ENCODE measurements at regions not wholly inside any gene's neighbourhood (a gene's known extent, or its start where the extent isn't known, plus 50 kb on each side); places are given as distances from the start of the nearest gene placed in this dataset.

DNA sequence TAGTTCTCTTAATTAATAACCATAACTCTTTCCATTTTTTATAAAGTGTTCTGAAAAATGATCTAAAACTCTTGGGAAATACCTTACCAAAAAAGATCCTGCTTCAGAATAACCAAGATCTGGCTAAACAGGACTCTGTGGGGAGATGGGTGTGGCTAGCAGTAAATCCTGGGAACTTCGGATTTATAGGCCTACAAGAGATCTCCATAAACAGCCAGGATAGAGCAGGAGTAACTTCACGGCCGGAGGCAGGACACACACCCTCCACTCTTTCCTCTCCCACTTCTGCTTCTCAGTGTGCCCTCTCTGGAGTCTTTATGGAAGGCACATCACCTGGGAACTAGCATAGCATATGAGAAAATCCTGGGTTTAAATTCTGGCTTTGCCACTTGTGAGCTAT is 309.4 kb upstream of the SOX2 start:
- H3K4me3 Mint-ChIP-seq: no peak overlapping the region
- no peak overlapping the region for H3K27ac Mint-ChIP-seq
- DNase-seq: no peak
- H3K27me3 Mint-ChIP-seq: no peaks in the 10 kb centered on the region
- H3K36me3 Mint-ChIP-seq (ENCODE audit: low read depth): no peaks in the 10 kb centered on the region
- H3K9me3 Mint-ChIP-seq: peaks cover 14% of the 10 kb centered on the region
- H3K4me1 Mint-ChIP-seq (ENCODE audit: low read depth): no peaks in the 10 kb centered on the region

DNA sequence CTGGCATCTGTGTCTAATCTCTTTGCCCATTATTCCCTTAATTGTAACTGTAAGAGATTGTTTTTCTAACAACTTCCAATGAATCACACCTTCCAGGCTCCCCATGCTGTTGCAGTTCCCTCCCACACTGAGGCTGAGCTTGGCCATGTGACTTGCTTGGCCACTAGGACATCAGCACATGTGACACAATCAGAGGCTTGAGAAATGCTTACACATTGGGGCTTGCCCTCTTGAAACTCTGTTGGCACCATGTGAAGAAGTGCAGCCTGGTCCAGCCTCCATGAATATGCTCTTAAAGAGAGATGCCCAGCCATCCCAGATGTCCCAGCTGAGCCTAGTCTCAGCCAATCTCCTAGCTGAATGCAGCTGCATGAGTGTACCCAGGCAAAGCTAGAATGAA is 326.8 kb upstream of the SOX2 start:
- Mint-ChIP-seq H3K36me3 (ENCODE audit: low read depth) (no peaks in the 10 kb centered on the region), H3K9me3 (peaks cover 19% of the 10 kb centered on the region), H3K27ac (no peak overlapping the region), H3K27me3 (no peaks in the 10 kb centered on the region), H3K4me3 (no peak overlapping the region), H3K4me1 (ENCODE audit: low read depth) (no peaks in the 10 kb centered on the region)
- DNase-seq: no peak

DNA sequence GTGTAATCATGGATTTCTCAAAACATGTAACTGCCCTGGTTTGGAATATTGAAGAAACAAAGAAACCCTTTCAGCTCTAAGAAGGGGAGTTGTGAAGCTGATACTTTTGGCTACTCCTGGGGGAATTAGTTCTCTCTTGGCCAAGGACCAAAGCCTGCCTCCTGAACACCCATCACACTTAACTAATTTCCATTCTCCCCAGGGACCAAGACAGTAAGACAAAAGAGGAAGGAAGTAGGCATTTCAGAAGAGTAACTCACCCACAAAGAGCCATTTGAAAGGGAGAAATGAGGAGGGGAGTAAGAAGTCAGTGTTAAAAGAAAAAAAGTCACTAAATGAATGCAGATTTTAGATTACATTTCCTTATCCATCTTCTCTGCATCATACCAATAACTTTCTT is 328.0 kb upstream of the SOX2 start:
- Mint-ChIP-seq H3K4me1 (ENCODE audit: low read depth) (no peaks in the 10 kb centered on the region), H3K36me3 (ENCODE audit: low read depth) (no peaks in the 10 kb centered on the region), H3K27ac (no peak overlapping the region), H3K4me3 (no peak overlapping the region), H3K27me3 (no peaks in the 10 kb centered on the region), H3K9me3 (peaks cover 21% of the 10 kb centered on the region)
- no peak for DNase-seq

DNA sequence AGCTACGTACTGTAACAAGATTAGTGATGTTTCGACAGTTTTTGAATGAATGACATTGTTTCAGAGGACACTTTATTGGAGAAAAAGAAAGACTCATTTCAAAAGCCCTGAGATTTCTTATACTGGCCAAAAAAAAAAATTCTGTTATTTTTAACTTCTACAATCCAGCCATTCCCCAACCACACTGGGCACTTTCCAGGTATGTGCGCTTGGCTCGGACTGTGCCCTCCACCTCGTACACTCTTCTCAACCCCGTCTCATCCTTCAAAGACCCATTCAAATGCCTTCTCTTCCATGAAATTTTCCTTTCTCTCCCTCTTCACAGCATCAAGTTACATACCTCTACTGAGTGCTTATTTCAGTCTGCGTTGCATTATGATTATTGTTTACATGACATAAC is 328.5 kb upstream of the SOX2 start:
- DNase-seq: no peak

DNA sequence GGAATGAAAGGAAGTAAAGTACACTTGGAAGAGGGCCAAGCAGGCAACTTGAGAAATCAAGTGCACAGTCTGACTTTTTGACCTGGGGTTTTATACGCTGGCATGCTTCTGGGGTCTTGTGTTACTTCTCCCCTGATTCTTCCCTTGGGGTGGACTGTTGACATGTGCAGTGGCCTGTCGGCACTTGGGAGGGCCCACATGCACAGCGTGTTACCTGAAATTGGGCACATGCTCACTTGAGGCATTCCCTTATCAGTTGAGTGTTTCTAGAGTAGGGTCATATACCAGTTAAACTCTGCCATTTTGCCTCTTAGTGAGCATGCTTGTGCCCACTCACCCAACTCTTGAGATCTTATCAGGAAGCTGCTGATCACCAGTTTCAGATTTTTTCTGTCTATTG is 329.1 kb upstream of the SOX2 start:
- H3K36me3 Mint-ChIP-seq (ENCODE audit: low read depth): no peaks in the 10 kb centered on the region
- H3K27me3 Mint-ChIP-seq: no peaks in the 10 kb centered on the region

More for the DNA sequence above, 328.5 kb upstream of the SOX2 start:
- Mint-ChIP-seq H3K27me3 (no peaks in the 10 kb centered on the region), H3K4me3 (no peak overlapping the region), H3K36me3 (ENCODE audit: low read depth) (no peaks in the 10 kb centered on the region), H3K9me3 (peaks cover 20% of the 10 kb centered on the region), H3K4me1 (ENCODE audit: low read depth) (no peaks in the 10 kb centered on the region), H3K27ac (no peak overlapping the region)

DNA sequence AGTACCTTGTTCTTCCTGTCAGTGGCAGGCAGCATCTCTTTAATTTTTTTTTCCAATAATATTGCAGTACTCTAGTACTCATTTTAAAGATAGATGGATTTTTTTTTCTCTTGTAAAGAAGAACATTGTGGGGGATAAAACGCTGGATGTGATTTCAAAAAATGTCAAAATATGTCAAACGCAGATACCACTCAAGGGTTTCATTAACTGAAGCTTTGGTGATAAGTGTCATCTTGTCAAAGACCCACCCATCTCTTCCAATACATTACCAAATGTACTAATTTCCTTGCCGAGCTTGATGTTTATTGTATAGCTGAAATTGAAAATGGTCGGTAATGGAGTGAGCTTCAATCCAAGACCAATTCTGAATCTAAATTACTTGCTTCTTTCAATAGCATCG is 332.4 kb upstream of the SOX2 start:
- H3K27me3 Mint-ChIP-seq: no peaks in the 10 kb centered on the region
- H3K4me1 Mint-ChIP-seq (ENCODE audit: low read depth): no peaks in the 10 kb centered on the region
- H3K36me3 Mint-ChIP-seq (ENCODE audit: low read depth): no peaks in the 10 kb centered on the region
- no peak for DNase-seq
- H3K27ac Mint-ChIP-seq: no peak overlapping the region
- no peak overlapping the region for H3K4me3 Mint-ChIP-seq
- peaks cover 8% of the 10 kb centered on the region for H3K9me3 Mint-ChIP-seq

More for the DNA sequence above, 329.1 kb upstream of the SOX2 start:
- Mint-ChIP-seq H3K9me3 (peaks cover 18% of the 10 kb centered on the region), H3K4me3 (no peak overlapping the region), H3K27ac (no peak overlapping the region), H3K4me1 (ENCODE audit: low read depth) (no peaks in the 10 kb centered on the region)
- DNase-seq: no peak

DNA sequence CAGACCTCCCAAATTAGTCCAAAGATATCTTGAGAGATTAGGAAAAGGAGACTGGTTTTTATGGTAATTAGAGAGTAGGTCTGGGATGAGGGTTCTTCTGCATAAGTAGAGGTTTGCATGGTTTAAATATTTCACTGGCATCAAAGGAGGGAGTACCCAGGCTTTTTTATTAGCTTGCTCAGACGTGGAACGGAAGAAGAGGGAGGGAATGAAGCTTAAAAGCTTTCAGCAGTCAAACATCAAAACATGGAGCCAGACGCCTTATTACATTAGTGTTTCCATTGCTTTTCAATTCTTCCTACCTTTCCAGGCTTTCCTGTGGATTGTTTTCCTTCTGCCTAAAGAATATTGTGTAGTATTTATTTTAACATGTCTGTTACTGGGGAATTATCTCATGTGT is 342.1 kb upstream of the SOX2 start:
- no peaks in the 10 kb centered on the region for H3K27me3 Mint-ChIP-seq
- H3K27ac Mint-ChIP-seq: no peak overlapping the region
- H3K9me3 Mint-ChIP-seq: peaks cover 5% of the 10 kb centered on the region
- no peaks in the 10 kb centered on the region for H3K36me3 Mint-ChIP-seq (ENCODE audit: low read depth)
- no peak for DNase-seq
- H3K4me3 Mint-ChIP-seq: no peak overlapping the region
- no peaks in the 10 kb centered on the region for H3K4me1 Mint-ChIP-seq (ENCODE audit: low read depth)

DNA sequence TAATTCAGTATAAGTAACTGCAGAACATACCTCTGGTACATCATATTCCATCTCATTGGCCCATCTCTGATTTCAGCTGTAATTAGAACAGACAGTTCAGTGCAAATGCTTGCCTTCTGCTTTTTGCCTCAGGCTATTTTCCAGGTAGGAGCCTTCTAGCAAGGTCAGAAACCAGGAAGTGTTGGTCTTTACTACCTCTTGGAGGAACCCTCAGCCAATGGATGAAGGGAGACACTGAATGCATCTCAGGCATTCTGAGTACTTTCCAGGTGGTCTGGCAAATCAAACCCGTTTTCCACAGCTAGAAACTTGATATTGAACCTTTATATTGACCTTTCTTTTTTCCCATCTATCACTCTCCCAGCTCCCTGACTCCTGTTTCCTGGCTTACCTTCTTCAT is 348.5 kb upstream of the SOX2 start:
- Mint-ChIP-seq H3K36me3 (ENCODE audit: low read depth) (no peaks in the 10 kb centered on the region), H3K27ac (no peak overlapping the region), H3K27me3 (no peaks in the 10 kb centered on the region), H3K4me3 (no peak overlapping the region), H3K4me1 (ENCODE audit: low read depth) (no peaks in the 10 kb centered on the region), H3K9me3 (peaks cover 5% of the 10 kb centered on the region)
- no peak for DNase-seq

DNA sequence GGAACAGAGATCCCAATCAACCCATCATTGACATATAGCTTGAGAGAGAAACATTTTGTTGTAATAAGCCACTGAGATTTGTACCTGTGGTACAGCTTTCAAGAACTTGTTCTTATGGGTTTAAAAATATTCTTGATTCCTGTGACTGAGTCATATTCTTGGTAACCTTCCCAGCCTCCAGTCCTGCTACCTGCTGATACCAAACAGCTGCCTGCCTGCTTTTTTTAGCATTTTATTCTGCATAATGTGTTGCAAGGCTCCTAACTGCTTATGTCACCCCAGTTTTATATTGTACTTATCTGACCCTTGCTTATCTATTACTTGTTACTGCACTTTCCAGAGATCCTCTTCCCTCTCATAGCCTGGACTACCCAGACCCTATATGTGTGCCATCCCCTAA is 349.3 kb upstream of the SOX2 start:
- H3K36me3 Mint-ChIP-seq (ENCODE audit: low read depth): no peaks in the 10 kb centered on the region
- H3K4me1 Mint-ChIP-seq (ENCODE audit: low read depth): no peaks in the 10 kb centered on the region

DNA sequence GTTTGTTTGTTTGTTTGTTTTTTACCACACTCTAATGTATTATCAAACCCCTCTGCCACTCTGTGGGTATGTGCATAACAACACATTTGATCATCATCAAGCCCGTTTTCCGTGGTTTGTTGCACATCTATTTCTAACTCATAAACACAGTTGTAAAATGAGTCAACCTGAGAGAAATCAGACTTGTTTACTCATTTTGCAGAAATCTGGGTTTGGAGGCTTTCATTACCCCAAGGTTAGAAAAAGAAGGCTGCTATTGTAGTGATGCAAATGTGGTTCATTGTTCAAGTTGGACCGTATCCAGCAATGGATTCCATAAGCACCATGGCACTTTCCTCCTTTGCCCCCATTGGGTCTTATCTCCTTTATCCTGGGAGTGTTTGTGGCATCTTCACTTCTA is 353.2 kb upstream of the SOX2 start:
- Mint-ChIP-seq H3K4me3 (no peak overlapping the region), H3K9me3 (peaks cover 6% of the 10 kb centered on the region), H3K36me3 (ENCODE audit: low read depth) (no peaks in the 10 kb centered on the region), H3K4me1 (ENCODE audit: low read depth) (no peaks in the 10 kb centered on the region), H3K27me3 (no peaks in the 10 kb centered on the region), H3K27ac (no peak overlapping the region)
- DNase-seq: no peak

More for the DNA sequence above, 349.3 kb upstream of the SOX2 start:
- no peak overlapping the region for H3K27ac Mint-ChIP-seq
- DNase-seq: no peak
- peaks cover 5% of the 10 kb centered on the region for H3K9me3 Mint-ChIP-seq
- H3K27me3 Mint-ChIP-seq: no peaks in the 10 kb centered on the region
- H3K4me3 Mint-ChIP-seq: no peak overlapping the region

DNA sequence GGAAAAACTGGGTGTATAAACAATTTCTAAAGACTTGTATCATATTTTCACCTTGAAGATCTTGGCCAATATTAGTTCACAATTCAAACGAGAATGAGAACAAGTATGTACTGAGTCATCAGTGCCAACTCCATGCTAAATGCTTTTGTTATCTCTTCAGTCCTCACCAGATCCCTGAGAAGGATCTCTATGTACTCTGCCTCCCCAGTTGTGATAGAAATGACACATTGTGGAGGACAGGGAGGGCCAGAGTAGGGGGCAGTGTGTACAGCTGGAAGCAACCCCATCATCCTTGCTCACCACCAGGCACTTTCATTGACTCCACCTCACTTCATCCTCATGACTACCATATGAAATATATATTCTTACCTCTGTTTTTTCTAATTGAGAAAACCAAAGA is 353.7 kb upstream of the SOX2 start:
- no peak overlapping the region for H3K4me3 Mint-ChIP-seq
- no peaks in the 10 kb centered on the region for H3K4me1 Mint-ChIP-seq (ENCODE audit: low read depth)
- no peak overlapping the region for H3K27ac Mint-ChIP-seq
- peaks cover 6% of the 10 kb centered on the region for H3K9me3 Mint-ChIP-seq
- DNase-seq: no peak
- no peaks in the 10 kb centered on the region for H3K27me3 Mint-ChIP-seq
- no peaks in the 10 kb centered on the region for H3K36me3 Mint-ChIP-seq (ENCODE audit: low read depth)

DNA sequence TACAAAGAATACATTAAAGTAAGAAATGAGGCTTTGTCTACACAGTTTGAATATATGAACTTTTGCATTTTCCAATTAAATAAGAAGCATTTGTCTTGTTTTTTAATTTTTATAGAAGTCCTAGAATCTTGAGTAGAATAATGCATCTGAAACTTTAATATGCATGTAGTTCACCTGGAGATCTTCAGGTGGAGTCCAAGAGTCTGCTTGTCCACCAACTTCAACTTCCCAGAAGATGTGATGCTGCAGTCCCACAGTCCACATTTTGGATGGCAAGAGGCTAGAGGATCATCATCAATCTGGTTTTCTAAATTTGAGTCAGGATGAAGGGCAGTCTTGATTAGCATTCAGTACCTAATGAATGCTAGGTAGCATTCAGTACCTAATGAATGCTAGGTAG is 357.6 kb upstream of the SOX2 start:
- no peaks in the 10 kb centered on the region for H3K27me3 Mint-ChIP-seq
- DNase-seq: no peak
- no peaks in the 10 kb centered on the region for H3K4me1 Mint-ChIP-seq (ENCODE audit: low read depth)
- H3K36me3 Mint-ChIP-seq (ENCODE audit: low read depth): no peaks in the 10 kb centered on the region
- H3K27ac Mint-ChIP-seq: no peak overlapping the region
- H3K4me3 Mint-ChIP-seq: no peak overlapping the region
- peaks cover 2% of the 10 kb centered on the region for H3K9me3 Mint-ChIP-seq

DNA sequence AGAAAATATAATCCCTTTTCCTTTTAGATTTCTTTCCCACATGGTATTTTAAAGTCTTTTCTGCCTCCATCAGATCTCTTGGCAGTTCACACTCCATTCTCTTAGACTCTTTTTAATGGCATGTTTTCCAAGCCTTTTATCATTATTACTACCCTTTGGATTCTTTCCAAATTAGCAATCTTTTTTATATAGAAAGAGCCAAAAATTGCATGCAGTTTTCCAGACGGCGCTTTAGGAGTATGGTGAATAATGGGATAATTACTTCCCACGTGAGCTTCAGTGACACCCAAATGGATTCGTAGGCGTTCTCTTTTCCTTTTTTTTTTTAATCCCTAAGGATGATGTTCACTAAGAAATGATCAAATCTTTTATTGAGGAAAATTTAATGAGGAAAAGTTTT is 354.8 kb upstream of the DNAJC19 start:
- no peaks in the 10 kb centered on the region for H3K4me1 Mint-ChIP-seq (ENCODE audit: low read depth)
- no peak overlapping the region for H3K27ac Mint-ChIP-seq
- H3K36me3 Mint-ChIP-seq (ENCODE audit: low read depth): no peaks in the 10 kb centered on the region
- no peak for DNase-seq
- no peaks in the 10 kb centered on the region for H3K27me3 Mint-ChIP-seq
- no peaks in the 10 kb centered on the region for H3K9me3 Mint-ChIP-seq
- H3K4me3 Mint-ChIP-seq: no peak overlapping the region

DNA sequence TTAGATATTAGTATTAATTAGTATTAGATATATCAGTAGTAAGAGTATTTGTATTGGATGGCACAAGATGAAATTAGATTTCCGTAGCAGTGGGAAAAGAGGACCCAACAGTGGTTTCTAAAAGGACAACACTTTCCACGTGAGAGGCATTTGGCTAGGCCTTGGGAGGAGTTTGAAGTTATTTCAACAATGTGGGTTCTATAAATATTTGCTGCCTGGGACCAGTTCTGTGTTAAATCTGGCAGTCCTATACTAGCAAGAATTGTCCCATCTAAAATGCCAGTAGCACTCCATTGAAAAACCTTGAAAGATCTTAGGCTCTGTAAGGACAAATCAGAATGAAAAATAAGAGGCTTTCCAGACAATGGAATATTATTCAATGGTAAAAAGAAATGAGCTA is 347.1 kb upstream of the DNAJC19 start:
- Mint-ChIP-seq H3K4me1 (ENCODE audit: low read depth) (no peaks in the 10 kb centered on the region), H3K36me3 (ENCODE audit: low read depth) (no peaks in the 10 kb centered on the region), H3K9me3 (no peaks in the 10 kb centered on the region), H3K4me3 (no peak overlapping the region), H3K27me3 (no peaks in the 10 kb centered on the region), H3K27ac (no peak overlapping the region)
- no peak for DNase-seq

DNA sequence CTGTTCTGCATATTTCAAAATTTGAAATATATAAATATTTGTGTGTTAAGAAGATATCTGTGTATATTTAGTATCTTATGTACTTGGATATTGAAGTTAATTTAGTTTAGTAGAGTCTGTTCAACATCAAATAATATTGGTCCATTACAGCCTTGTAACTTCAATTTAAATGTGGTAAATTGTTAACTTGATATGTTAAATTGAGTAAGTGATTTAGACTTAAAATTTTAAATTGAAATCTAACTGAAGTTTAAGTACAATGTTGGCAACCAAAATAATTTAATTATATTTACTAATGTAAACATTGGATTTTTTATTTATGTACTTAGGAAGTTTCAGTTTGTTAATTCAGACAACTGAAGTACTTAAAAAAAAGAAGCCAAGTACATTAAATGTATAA is 343.9 kb upstream of the DNAJC19 start:
- Mint-ChIP-seq H3K36me3 (ENCODE audit: low read depth) (no peaks in the 10 kb centered on the region), H3K27ac (no peak overlapping the region), H3K27me3 (no peaks in the 10 kb centered on the region), H3K4me3 (no peak overlapping the region), H3K9me3 (no peaks in the 10 kb centered on the region), H3K4me1 (ENCODE audit: low read depth) (no peaks in the 10 kb centered on the region)
- no peak for DNase-seq

DNA sequence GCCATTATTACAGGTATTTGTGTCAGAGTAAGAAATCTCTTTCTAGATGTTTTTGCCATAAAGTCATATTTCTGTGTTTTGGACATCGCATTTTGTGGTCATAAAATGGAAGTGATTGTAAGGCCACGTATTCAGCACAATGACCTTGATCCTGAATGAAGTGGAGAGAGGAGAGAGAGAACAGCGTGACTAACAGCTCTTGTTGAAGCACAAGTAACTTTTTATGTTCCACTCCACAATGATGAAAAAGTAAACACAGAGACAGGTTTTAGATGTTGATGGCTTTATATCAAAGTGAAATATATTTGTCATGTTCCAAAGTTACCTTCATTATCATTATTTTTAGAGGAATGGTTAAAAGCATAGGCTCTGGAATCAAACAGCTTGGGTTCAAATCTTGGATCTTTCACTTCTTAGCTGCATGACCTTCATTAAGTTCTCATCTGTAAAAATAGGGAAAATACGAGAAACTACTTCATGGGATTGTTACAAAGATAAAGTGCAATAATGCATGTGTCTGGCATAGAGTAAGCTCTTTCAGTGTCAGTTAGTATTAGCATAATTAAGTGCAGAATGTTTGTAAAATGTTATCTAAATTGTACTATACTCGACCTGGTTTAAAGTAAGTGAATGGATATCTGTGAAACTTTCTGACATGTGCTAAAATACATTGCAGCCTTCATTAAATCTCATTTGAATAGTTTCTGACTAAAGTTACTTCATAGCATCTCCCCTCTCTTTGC is 341.5 kb upstream of the DNAJC19 start:
- Mint-ChIP-seq H3K4me3 (no peak overlapping the region), H3K9me3 (no peaks in the 10 kb centered on the region), H3K27ac (no peak overlapping the region), H3K4me1 (ENCODE audit: low read depth) (no peaks in the 10 kb centered on the region), H3K36me3 (ENCODE audit: low read depth) (no peaks in the 10 kb centered on the region), H3K27me3 (no peaks in the 10 kb centered on the region)
- no peak for DNase-seq

Data from activated T-cell treated with anti-CD3 and anti-CD28 coated beads, Interleukin-2, amount 50 U/mL, for 24 hours (primary cell).